ENCODE measurements at regions not wholly inside any gene's neighbourhood (a gene's known extent, or its start where the extent isn't known, plus 50 kb on each side); places are given as distances from the start of the nearest gene placed in this dataset.

DNA sequence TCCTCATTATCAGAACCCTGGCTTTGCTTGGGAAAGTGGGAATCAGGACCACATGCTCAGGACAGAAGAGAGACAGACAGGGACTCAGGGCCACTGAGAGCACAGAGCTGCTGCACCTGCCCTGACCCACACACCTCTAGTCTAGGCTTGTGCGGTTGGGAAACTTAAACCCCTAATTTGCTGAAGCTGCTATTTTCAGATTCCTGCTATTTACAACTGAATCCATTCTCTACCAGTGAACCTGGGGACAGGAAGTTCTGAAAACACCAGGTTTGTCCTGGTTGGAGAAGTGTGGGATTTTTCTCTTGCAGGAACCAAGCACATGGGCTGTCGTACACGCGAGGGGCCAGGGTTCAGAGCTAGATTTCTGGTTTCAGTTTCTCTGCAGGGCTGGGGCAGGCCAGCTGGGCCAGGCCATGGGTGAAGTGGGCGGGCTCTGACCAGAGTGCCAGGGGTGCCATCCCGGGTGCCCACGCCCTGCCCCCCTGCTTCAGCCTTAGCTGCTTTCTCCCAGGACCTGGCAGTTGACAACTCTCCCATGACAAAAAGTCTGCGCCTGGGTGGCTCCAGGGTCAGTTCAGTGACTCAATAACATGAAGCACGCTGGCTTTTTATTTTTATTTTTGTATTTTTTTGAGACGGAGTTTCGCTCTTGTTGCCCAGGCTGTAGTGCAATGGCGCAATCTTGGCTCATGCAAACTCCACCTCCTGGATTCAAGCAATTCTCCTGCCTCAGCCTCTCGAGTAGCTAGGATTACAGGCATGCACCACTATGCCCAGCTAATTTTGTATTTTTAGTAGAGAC is 51.3 kb upstream of the SLC1A4 start:
- TF ChIP-seq, protein P1, sequence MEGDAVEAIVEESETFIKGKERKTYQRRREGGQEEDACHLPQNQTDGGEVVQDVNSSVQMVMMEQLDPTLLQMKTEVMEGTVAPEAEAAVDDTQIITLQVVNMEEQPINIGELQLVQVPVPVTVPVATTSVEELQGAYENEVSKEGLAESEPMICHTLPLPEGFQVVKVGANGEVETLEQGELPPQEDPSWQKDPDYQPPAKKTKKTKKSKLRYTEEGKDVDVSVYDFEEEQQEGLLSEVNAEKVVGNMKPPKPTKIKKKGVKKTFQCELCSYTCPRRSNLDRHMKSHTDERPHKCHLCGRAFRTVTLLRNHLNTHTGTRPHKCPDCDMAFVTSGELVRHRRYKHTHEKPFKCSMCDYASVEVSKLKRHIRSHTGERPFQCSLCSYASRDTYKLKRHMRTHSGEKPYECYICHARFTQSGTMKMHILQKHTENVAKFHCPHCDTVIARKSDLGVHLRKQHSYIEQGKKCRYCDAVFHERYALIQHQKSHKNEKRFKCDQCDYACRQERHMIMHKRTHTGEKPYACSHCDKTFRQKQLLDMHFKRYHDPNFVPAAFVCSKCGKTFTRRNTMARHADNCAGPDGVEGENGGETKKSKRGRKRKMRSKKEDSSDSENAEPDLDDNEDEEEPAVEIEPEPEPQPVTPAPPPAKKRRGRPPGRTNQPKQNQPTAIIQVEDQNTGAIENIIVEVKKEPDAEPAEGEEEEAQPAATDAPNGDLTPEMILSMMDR (IDR thresholded peaks at IDR 0.05; ENCODE audit: unreplicated experiment): no peak
- Mint-ChIP-seq H3K4me1 (no peaks in the 10 kb centered on the region), H3K36me3 (no peaks in the 10 kb centered on the region), H3K27me3 (ENCODE audit: low read depth) (peaks cover 26% of the 10 kb centered on the region), H3K27ac (no peak overlapping the region), H3K4me3 (no peak overlapping the region), H3K9me3 (peaks cover 10% of the 10 kb centered on the region)
- DNase-seq (ENCODE audit: low spot score in 2 of 2, unreplicated experiment in 2 of 2): no peak

DNA sequence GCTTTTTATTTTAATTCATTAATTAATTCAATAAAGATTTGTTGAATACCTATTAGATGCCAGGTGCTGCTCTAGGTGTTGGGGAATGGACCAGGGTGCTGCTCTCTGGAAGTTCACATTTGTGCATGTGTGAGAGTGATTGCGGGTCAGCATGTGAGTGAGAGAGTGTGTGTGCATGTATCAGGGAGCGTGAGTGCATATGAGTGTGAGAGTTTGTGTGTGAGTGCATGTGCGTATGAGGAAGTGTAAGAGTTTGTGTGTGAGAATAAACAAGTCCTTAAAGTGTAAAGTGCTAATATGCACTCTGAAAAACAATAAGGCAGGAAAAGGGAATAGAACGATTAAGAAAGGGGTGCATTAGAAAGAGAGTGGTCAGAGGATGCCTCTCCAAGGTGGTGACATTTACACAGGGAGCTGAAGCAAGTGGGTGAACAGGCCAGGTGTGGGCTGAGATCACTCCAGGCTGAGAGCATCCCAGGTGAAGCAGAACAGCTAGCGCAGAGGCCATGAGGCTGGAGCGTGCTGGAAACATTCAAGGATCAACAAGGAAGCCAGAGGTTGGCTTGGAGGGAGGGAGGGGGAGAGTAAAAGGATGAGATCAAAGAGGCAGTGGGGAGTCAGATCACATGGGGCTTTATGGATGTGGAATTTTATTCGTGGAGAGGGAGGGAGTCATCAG is 50.5 kb upstream of the SLC1A4 start:
- Mint-ChIP-seq H3K4me1 (no peaks in the 10 kb centered on the region), H3K27me3 (ENCODE audit: low read depth) (peaks cover 20% of the 10 kb centered on the region), H3K36me3 (no peaks in the 10 kb centered on the region), H3K4me3 (no peak overlapping the region), H3K27ac (no peak overlapping the region), H3K9me3 (peaks cover 10% of the 10 kb centered on the region)
- DNase-seq (ENCODE audit: low spot score in 2 of 2, unreplicated experiment in 2 of 2): no peak
- TF ChIP-seq, protein P1 (IDR thresholded peaks at IDR 0.05; ENCODE audit: unreplicated experiment): no peak

DNA sequence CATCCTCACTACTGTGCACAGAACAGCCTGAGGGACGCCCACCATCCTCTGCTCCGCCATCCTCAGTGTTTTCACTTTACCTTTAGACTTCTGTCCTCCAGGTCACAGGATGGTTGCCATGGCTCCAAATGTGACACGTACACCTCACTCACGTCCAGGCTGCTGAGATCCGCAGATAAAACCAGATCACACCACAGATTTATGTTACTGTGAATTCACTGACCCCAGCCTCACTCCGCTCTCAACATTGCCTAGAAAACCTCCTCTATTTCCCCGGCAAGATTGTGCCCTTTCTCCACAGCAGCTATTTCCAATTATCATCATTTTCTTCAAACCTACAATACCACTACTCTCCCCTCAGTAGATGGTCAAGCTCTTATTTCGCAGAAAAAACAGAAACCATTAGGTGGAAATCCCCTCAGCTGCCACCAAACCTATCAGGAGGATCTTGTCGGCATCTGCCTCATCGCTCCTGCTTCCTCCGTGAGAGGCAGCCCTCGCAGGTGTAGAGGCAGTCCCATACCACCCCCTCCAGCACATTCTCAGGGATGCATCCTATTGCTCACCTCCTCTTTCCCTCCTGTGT is 49.8 kb upstream of the SLC1A4 start:
- peaks cover 17% of the 10 kb centered on the region for H3K27me3 Mint-ChIP-seq (ENCODE audit: low read depth)
- no peaks in the 10 kb centered on the region for H3K4me1 Mint-ChIP-seq
- no peaks in the 10 kb centered on the region for H3K36me3 Mint-ChIP-seq
- no peak for DNase-seq (ENCODE audit: low spot score in 2 of 2, unreplicated experiment in 2 of 2)
- H3K4me3 Mint-ChIP-seq: no peak overlapping the region
- TF ChIP-seq, protein P1 (IDR thresholded peaks at IDR 0.05; ENCODE audit: unreplicated experiment): no peak
- no peak overlapping the region for H3K27ac Mint-ChIP-seq
- H3K9me3 Mint-ChIP-seq: peaks cover 10% of the 10 kb centered on the region
